Astrocyte (in vitro differentiated cells and primary cell): ENCODE measurements at regions not wholly inside any gene's neighbourhood (a gene's known extent, or its start where the extent isn't known, plus 50 kb on each side); places are given as distances from the start of the nearest gene placed in this dataset.
"Not testable (repeated sequence)": the region's sequence is repeated elsewhere in the genome, so short reads cannot be mapped to it uniquely, and the experiment has no call there.

Experiments
- EZH2 ChIP-seq: IDR thresholded peaks from 2 replicates; pipeline ENCODE4 v1.6.1; 2012; ENCODE audit warnings: mild to moderate bottlenecking, low read length, inconsistent platforms; ENCODE audit not compliant: insufficient read depth
- TF ChIP-seq, protein P1 (sequence below): IDR thresholded peaks from 2 replicates; pipeline ENCODE4 v1.5.1; 2011; ENCODE audit warnings: low read depth, mild to moderate bottlenecking, inconsistent platforms, low read length, moderate library complexity; ENCODE audit not compliant: insufficient read depth

DNA sequence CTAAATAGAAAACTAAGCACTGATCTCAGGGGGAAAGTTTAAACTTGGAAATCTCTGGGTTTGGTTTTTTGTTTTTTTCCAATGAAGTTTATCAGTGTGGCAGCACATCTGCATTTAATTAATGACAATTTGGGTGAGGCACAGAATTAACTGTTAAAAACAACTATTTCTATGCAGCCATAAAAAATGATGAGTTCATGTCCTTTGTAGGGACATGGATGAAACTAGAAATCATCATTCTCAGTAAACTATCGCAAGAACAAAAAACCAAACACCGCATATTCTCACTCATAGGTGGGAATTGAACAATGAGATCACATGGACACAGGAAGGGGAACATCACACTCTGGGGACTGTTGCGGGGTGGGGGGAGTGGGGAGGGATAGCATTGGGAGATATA is 98.0 kb downstream of the DAD1 start:
- not testable (repeated sequence) for TF ChIP-seq EZH2
- TF ChIP-seq, protein P1, sequence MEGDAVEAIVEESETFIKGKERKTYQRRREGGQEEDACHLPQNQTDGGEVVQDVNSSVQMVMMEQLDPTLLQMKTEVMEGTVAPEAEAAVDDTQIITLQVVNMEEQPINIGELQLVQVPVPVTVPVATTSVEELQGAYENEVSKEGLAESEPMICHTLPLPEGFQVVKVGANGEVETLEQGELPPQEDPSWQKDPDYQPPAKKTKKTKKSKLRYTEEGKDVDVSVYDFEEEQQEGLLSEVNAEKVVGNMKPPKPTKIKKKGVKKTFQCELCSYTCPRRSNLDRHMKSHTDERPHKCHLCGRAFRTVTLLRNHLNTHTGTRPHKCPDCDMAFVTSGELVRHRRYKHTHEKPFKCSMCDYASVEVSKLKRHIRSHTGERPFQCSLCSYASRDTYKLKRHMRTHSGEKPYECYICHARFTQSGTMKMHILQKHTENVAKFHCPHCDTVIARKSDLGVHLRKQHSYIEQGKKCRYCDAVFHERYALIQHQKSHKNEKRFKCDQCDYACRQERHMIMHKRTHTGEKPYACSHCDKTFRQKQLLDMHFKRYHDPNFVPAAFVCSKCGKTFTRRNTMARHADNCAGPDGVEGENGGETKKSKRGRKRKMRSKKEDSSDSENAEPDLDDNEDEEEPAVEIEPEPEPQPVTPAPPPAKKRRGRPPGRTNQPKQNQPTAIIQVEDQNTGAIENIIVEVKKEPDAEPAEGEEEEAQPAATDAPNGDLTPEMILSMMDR, result not testable (repeated sequence)
